ENCODE measurements at regions not wholly inside any gene's neighbourhood (a gene's known extent, or its start where the extent isn't known, plus 50 kb on each side); places are given as distances from the start of the nearest gene placed in this dataset.
"Not testable (repeated sequence)": the region's sequence is repeated elsewhere in the genome, so short reads cannot be mapped to it uniquely, and the experiment has no call there.

- Histone ChIP-seq H4K20me1 (replicated peaks; ENCODE audit: control insufficient read depth, insufficient read depth, low read length) (no peaks in the 10 kb centered on the region), H3K4me2 (ENCODE audit: insufficient read depth, low read length) (no peak overlapping the region), H3K27me3 (ENCODE audit: control insufficient read depth in 2 of 2, insufficient read depth in 2 of 2, low read length in 2 of 2) (no peaks in the 10 kb centered on the region; a peak in 1 of 5 replicates), H2AFZ (ENCODE audit: low read depth, low read length) (no peak overlapping the region), H3K9me1 (ENCODE audit: control insufficient read depth, insufficient read depth, low read length) (no peaks in the 10 kb centered on the region), H3K4me1 (replicated peaks in 1 of 2; ENCODE audit: control insufficient read depth in 2 of 2, insufficient read depth in 2 of 2, low read length in 2 of 2) (no peaks in the 10 kb centered on the region; a peak in 1 of 5 replicates), H3K9ac (ENCODE audit: insufficient read depth in 1 of 2, low read depth in 2 of 2, low read length in 2 of 2) (no peak overlapping the region), H3K9me3 (replicated peaks; ENCODE audit: control insufficient read depth, insufficient read depth, low read depth, low read length) (no peaks in the 10 kb centered on the region), H3K36me3 (ENCODE audit: control insufficient read depth, insufficient read depth, low read length) (no peaks in the 10 kb centered on the region), H3K4me3 (no peak overlapping the region), H3K79me2 (ENCODE audit: control insufficient read depth, insufficient read depth, low read length) (no peaks in the 10 kb centered on the region), H3K27ac (ENCODE audit: extremely low read depth, low read depth, low read length) (no peak overlapping the region)
- no peak for DNase-seq (ENCODE audit: extremely low read depth in 1 of 4, low spot score in 3 of 4)
- BruUV-seq (replicated peaks) = no TSS peak
- CTCF ChIA-PET (ENCODE audit: low intra/inter-chr PET ratio) = no interaction called here
- FAIRE-seq = no peak
- 8% methylated on average over 3 of the region's 3 CpGs for WGBS (ENCODE audit: insufficient coverage, low coverage, missing lambda C conversion rate)
- intact Hi-C loops (cut with micrococcal nuclease) (no loop called here), in situ Hi-C loops (cut with MboI) (no loop called here)
- TF ChIP-seq KDM1A (IDR thresholded peaks at IDR 0.05) (no peak), ZNF133 (CRISPR knock-in tag; IDR thresholded peaks at IDR 0.05) (no peak), ZNF584 (CRISPR knock-in tag; IDR thresholded peaks at IDR 0.05; ENCODE audit: low read depth) (no peak), ETS1 (conservative IDR thresholded peaks at IDR 0.05; ENCODE audit: control insufficient read depth, low read depth, low read length) (no peak), MAFF (IDR thresholded peaks at IDR 0.05; ENCODE audit: low read length) (no peak), NR0B1 (IDR thresholded peaks at IDR 0.05; ENCODE audit: partially characterized antibody) (no peak)
- ATAC-seq = no peak
- POLR2A ChIA-PET = interaction anchor here (0.9 kb wide), 1 partner anchor 19 kb away, joined by 4 read pairs; no protein-coding TSS in a partner anchor
Observed at GRCh38 chr15:75770131-75770530, 57.5 kb upstream of the CSPG4 start.

GRCh38 chr15:75768526-75768925, 55.9 kb upstream of the CSPG4 start:
- FAIRE-seq; in situ Hi-C loops (cut with MboI); CTCF ChIA-PET (ENCODE audit: low intra/inter-chr PET ratio): not testable (repeated sequence)

More at GRCh38 chr15:75768526-75768925, 55.9 kb upstream of the CSPG4 start:
- H3K4me1 ChIP-seq (replicated peaks in 1 of 2; ENCODE audit: control insufficient read depth in 2 of 2, insufficient read depth in 2 of 2, low read length in 2 of 2); POLR2A ChIA-PET; H2AFZ ChIP-seq (ENCODE audit: low read depth, low read length); DNase-seq (ENCODE audit: extremely low read depth in 1 of 4, low spot score in 3 of 4); intact Hi-C loops (cut with micrococcal nuclease); H3K9me3 ChIP-seq (replicated peaks; ENCODE audit: control insufficient read depth, insufficient read depth, low read depth, low read length); H3K4me2 ChIP-seq (ENCODE audit: insufficient read depth, low read length); H4K20me1 ChIP-seq (replicated peaks; ENCODE audit: control insufficient read depth, insufficient read depth, low read length); H3K27ac ChIP-seq (ENCODE audit: extremely low read depth, low read depth, low read length); ATAC-seq; H3K9me1 ChIP-seq (ENCODE audit: control insufficient read depth, insufficient read depth, low read length); H3K27me3 ChIP-seq (ENCODE audit: control insufficient read depth in 2 of 2, insufficient read depth in 2 of 2, low read length in 2 of 2); H3K36me3 ChIP-seq (ENCODE audit: control insufficient read depth, insufficient read depth, low read length); H3K4me3 ChIP-seq; BruUV-seq (replicated peaks); H3K79me2 ChIP-seq (ENCODE audit: control insufficient read depth, insufficient read depth, low read length): not testable (repeated sequence)
- 0 out of 4 replicates have a peak overlapping the region, but pooled peaks of 1 of the 2 experiments have one; percentile 45 for H3K9ac ChIP-seq (ENCODE audit: insufficient read depth in 1 of 2, low read depth in 2 of 2, low read length in 2 of 2)
- 25% methylated on average over 3 of the region's 3 CpGs for WGBS (ENCODE audit: insufficient coverage, low coverage, missing lambda C conversion rate)
